Putamen (tissue), 1 donor: ENCODE measurements at regions not wholly inside any gene's neighbourhood (a gene's known extent, or its start where the extent isn't known, plus 50 kb on each side); places are given as distances from the start of the nearest gene placed in this dataset.
"Not testable (repeated sequence)": the region's sequence is repeated elsewhere in the genome, so short reads cannot be mapped to it uniquely, and the experiment has no call there.

Source experiments
- DNase-seq: peaks from one replicate; pipeline ENCODE4 v3.0.0-alpha.2; 2016; ENCODE audit warnings: low spot score

- DNase-seq: no peak
Observed at GRCh38 chr9:100813871-100814270, 214.7 kb upstream of the PLPPR1 start.

DNA sequence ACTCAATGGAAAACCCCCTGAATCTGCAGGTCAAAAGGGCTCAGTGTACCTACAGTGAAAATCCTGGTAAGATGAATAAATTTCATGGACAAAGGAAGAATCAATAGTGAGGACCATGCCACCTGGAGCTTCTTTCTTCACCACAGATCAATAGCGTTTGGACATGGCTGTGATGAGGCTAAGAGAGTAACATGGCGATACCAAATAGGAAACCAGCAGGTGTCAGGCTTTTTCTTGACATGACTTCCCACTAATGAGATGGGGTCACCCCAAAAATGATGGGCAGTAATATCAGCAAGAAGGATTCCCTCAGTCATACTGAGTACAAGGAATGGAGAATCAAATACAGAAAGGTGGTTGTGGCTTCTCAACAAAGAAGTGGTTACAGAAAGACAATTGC is 208.5 kb upstream of the PLPPR1 start:
- no peak for DNase-seq

DNA sequence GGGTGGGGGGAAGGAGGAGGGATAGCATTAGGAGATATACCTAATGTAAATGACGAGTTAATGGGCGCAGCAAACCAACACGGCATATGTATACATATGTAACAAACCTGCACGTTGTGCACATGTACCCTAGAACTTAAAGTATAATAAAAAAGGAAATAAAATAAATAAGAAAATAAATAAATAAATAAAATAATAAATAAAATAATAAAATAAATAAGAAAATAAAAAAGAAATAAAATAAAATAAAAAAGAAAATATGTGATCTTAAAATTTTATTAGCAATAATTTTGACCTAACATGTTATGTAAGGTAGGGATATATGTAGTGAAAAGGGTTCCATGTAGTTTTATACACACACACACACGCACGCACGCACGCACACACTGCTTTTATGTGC is 195.5 kb upstream of the PLPPR1 start:
- DNase-seq: not testable (repeated sequence)

- DNase-seq: no peak
Observed at GRCh38 chr9:100838857-100839256, 189.7 kb upstream of the PLPPR1 start.

GRCh38 chr9:100848726-100849125 is 179.8 kb upstream of the PLPPR1 start:
- no peak for DNase-seq

- no peak for DNase-seq
Observed at GRCh38 chr9:100852088-100852487, 176.4 kb upstream of the PLPPR1 start.

GRCh38 chr9:100856238-100856637 is 172.3 kb upstream of the PLPPR1 start:
- DNase-seq: no peak

GRCh38 chr9:100865111-100865510 is 163.4 kb upstream of the PLPPR1 start:
- no peak for DNase-seq

- no peak for DNase-seq
Observed at GRCh38 chr9:100865648-100866047, 162.9 kb upstream of the PLPPR1 start.

GRCh38 chr9:100869326-100869725 is 159.2 kb upstream of the PLPPR1 start:
- DNase-seq: no peak

- DNase-seq: no peak
Observed at GRCh38 chr9:100879884-100880283, 148.6 kb upstream of the PLPPR1 start.

GRCh38 chr9:100880284-100880683 is 148.2 kb upstream of the PLPPR1 start:
- DNase-seq: no peak

- peak; percentile 8 for DNase-seq
Observed at GRCh38 chr9:100884518-100884917, 144.0 kb upstream of the PLPPR1 start.

DNA sequence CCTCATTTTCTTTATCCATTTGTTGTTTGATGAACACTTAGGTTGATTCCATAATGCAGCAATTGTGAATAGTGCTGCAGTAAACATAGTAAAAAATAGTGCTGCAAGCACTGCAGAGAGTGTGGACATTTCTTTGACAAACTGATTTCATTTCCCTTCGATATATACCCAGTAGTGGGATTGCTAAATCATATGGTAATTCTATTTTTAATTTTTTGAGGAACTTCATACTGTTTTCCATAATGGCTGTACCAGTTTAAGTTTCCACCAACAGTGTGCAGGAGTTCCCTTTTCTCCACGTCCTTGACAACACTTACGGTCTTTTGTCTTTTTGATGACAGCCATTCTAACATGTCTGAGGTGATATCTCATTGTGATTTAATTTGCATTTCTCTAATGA is 138.2 kb upstream of the PLPPR1 start:
- DNase-seq: no peak

DNA sequence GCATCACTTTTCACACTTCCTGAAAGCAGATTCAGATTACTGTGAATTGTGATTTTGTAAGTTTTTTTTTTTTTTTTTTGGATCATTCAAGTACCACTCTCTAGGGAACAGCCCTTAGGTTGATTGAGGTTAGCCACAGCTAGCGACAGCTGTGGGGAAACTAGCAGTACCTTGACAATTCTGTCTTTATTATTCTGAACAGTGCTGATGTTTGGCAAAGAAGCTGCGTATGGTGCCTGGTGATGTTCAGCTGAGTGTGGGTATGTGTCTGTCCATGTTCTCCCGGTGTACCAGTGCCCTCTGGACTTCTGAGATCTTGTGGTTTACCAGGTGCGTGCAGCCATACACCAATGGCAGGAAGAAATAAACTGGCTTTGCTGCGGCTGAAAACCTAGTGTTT is 117.3 kb upstream of the PLPPR1 start:
- DNase-seq: no peak

- DNase-seq: no peak
Observed at GRCh38 chr9:100913257-100913656, 115.3 kb upstream of the PLPPR1 start.

- DNase-seq: no peak
Observed at GRCh38 chr9:100914266-100914665, 114.3 kb upstream of the PLPPR1 start.

DNA sequence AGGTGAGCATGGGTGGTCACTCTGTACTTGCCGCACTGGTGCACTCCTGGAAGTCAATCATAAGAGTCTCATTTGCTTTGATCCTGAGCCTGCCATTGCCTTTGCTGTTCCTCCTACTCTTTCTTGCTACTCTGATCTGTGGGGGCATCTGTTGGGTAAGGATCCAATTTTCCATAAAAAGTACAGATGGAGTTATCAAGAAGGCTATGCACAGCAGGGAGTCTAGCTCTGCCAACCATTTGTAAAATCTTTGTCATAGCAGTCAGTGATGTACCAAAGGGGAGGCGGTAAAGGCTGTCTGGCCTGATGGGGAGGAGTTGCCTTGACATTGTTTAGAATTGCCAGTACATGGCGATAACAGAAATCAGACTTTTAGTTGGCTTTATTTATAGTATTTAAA is 109.0 kb upstream of the PLPPR1 start:
- peak; percentile 49 for DNase-seq

GRCh38 chr9:100926366-100926765 is 102.2 kb upstream of the PLPPR1 start:
- no peak for DNase-seq

- DNase-seq: peak; percentile 60
Observed at GRCh38 chr9:100927763-100928162, 100.8 kb upstream of the PLPPR1 start.

DNA sequence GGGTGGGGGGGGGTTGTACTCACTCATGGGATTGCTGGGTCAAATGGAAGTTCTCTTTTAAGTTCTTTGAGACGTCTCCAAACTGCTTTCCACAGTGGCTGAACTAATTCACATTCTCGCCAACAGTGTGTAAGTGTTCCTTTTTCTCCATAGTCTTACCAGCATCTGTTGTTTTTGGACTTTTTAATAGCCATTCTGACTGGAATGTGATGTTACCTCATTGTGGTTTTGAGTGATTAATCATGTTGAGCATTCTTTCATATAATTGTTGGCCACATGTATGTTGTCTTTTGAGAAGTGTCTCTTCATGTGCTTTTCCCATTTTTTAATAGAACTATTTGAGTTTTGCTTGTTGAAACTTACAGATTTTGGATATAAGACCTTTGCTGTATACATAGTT is 94.9 kb upstream of the PLPPR1 start:
- DNase-seq: no peak

GRCh38 chr9:100937382-100937781 is 91.1 kb upstream of the PLPPR1 start:
- no peak for DNase-seq

DNA sequence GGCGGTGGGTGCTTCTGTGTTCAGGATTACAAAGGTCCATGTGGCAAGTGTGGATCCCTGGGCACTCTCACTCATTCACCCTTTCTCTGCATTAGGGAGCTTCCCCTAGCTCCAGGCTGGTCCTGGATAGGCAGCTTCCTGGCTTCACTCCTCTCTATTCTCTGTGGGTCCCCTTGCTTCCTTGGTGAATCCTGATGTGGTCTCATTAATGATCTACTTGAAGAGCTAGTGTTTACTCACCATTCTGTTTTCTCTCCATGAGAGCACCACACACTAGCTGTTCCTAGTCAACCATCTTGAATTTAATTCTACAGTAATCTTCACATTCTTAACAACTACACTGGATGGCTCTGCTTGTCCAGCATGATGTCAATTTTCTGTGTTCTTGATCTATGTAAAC is 90.0 kb upstream of the PLPPR1 start:
- DNase-seq: no peak

DNA sequence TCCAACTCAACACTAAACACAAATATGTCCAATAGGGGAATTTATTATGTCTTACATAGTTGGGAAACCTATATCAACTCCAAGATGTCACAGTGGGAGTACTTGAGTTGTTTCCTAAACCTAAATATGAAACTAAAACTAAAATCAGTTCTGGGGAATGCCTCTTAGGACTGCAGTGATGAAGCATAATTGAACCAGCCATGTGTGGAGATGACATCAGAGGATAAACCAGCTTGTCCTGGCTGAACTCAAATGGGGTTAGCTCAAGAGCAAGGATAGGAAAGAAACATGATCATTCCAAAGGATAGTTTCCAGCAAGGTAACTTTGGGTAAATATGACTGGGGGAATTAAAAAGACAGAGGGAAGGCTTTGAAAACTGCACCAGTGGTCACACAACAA is 88.9 kb upstream of the PLPPR1 start:
- no peak for DNase-seq

- no peak for DNase-seq
Observed at GRCh38 chr9:100959226-100959625, 69.3 kb upstream of the PLPPR1 start.
